ENCODE measurements at regions not wholly inside any gene's neighbourhood (a gene's known extent, or its start where the extent isn't known, plus 50 kb on each side); places are given as distances from the start of the nearest gene placed in this dataset.
A peak's percentile ranks its signal among the peaks of the same experiment; 100 is the strongest.

DNA sequence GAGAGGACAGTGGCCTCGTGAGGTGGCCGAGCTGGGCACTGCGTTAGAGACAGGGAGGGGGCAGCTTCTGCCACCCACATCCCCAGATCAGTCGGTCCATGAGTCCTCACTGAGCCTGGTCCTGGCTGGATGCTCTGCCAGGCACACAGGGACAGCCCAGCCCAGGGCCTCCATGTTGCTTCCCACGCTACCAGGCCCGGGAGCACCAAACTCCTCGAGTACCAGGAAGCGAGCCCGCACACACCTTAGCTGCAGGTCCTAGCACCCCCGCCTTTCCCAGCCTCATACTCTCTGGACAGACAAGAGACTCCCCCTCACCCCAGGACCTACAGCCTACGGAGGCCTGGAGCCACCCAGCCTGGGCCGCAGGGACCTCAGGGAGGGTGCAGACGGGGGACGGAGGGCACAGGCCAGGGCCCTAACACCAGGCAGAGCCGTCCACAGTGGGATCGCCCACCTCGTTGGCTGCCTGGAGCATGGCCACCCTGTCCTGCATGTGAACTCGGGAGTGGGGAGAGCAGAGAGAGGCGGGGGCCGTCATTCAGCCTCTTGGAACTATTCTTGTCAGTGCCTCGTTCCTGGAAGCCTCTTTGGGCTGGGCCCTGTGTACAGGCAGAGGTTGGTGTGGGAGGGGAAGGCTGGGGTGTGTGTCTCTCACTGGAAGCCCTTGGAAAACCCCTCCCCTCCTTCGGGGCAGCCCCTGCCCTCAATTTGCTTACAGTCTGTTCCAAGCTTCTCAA is 90.9 kb upstream of the RUNX3 start:
- Histone ChIP-seq H3K27ac (ENCODE audit: insufficient read length, low read depth, low read length) (no peak overlapping the region), H2BK15ac (ENCODE audit: low read depth, low read length) (no peak overlapping the region), H2BK20ac (ENCODE audit: low read depth, low read length, poor library complexity, severe bottlenecking) (no peak overlapping the region), H4K20me1 (ENCODE audit: control insufficient read depth, insufficient read depth, insufficient read length) (no peaks in the 10 kb centered on the region), H3K79me2 (ENCODE audit: insufficient read depth, low read length) (no peaks in the 10 kb centered on the region), H2AK5ac (ENCODE audit: insufficient read length, low read length) (no peak overlapping the region), H3K4me1 (ENCODE audit: insufficient read depth, low read length) (no peaks in the 10 kb centered on the region), H4K5ac (ENCODE audit: insufficient read length, low read depth, low read length) (no peak overlapping the region), H3K9ac (ENCODE audit: extremely low read depth, insufficient read length, low read length) (no peak overlapping the region), H3K23ac (ENCODE audit: insufficient read length, low read depth, low read length) (no peak overlapping the region), H2BK120ac (ENCODE audit: low read depth, low read length, poor library complexity, severe bottlenecking) (no peak overlapping the region), H3K14ac (ENCODE audit: insufficient read depth, low read length) (no peak overlapping the region), H2BK12ac (ENCODE audit: insufficient read length, low read depth, low read length) (no peak overlapping the region), H3K56ac (ENCODE audit: insufficient read length, low read depth, low read length) (no peak overlapping the region), H2BK5ac (ENCODE audit: insufficient read length, low read length) (no peak overlapping the region), H3K27me3 (ENCODE audit: insufficient read depth, low read length) (no peaks in the 10 kb centered on the region), H3T11ph (ENCODE audit: low read length) (no peak overlapping the region), H2AFZ (ENCODE audit: low read length) (no peak overlapping the region), H3K18ac (ENCODE audit: insufficient read length, low read depth, low read length) (no peak overlapping the region), H4K91ac (ENCODE audit: insufficient read length, low read depth, low read length) (no peak overlapping the region), H3K4me2 (ENCODE audit: insufficient read depth, insufficient read length, low read length) (no peak overlapping the region), H3K9me3 (ENCODE audit: control insufficient read depth, low read depth, low read length) (no peaks in the 10 kb centered on the region), H3K4ac (ENCODE audit: low read depth, low read length) (no peak overlapping the region), H4K8ac (replicated peaks; ENCODE audit: insufficient read length, low read depth, low read length) (no peak overlapping the region), H3K23me2 (ENCODE audit: insufficient read length, low read depth, low read length, poor library complexity, severe bottlenecking) (no peaks in the 10 kb centered on the region), H3K79me1 (ENCODE audit: insufficient read depth, low read depth, low read length, poor library complexity, severe bottlenecking) (no peaks in the 10 kb centered on the region)
- peaks cover 14 to 23% of the 10 kb centered on the region in 2 experiments for H3K4me1 Mint-ChIP-seq
- DNase-seq = peak; percentile 40
- TF ChIP-seq, protein P1, sequence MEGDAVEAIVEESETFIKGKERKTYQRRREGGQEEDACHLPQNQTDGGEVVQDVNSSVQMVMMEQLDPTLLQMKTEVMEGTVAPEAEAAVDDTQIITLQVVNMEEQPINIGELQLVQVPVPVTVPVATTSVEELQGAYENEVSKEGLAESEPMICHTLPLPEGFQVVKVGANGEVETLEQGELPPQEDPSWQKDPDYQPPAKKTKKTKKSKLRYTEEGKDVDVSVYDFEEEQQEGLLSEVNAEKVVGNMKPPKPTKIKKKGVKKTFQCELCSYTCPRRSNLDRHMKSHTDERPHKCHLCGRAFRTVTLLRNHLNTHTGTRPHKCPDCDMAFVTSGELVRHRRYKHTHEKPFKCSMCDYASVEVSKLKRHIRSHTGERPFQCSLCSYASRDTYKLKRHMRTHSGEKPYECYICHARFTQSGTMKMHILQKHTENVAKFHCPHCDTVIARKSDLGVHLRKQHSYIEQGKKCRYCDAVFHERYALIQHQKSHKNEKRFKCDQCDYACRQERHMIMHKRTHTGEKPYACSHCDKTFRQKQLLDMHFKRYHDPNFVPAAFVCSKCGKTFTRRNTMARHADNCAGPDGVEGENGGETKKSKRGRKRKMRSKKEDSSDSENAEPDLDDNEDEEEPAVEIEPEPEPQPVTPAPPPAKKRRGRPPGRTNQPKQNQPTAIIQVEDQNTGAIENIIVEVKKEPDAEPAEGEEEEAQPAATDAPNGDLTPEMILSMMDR (conservative IDR thresholded peaks at IDR 0.05) = no peak
- WGBS (ENCODE audit: extremely low coverage, insufficient read length, low lambda C conversion rate) = no CpG with 5 or more reads among the region's 22 CpGs
- no peaks in the 10 kb centered on the region; a peak in 1 of 7 replicates for H3K36me3 Mint-ChIP-seq (ENCODE audit: insufficient read depth in 1 of 3, low read depth in 3 of 3)
- peaks cover 0 to 6% of the 10 kb centered on the region in 2 experiments; a peak in 2 of 5 replicates for H3K9me3 Mint-ChIP-seq
- H3K27me3 Mint-ChIP-seq (ENCODE audit: low read depth) = no peaks in the 10 kb centered on the region
- no peak overlapping the region for H3K4me3 Mint-ChIP-seq
- peak overlapping the region in 1 of 3 experiments; percentile 79; a peak in 1 of 7 replicates for H3K27ac Mint-ChIP-seq

All from H9 (cell line).